Colonic mucosa (tissue), 4 donors: ENCODE measurements at regions not wholly inside any gene's neighbourhood (a gene's known extent, or its start where the extent isn't known, plus 50 kb on each side); places are given as distances from the start of the nearest gene placed in this dataset.

Experiments used
- DNase-seq: peaks from one replicate; pipeline ENCODE4 v3.0.0-alpha.2; 2020
- H3K27ac ChIP-seq: fragments of 200-600 bp; one replicate; pipeline ENCODE4 v1.8.0; 2021
- H3K27me3 ChIP-seq: fragments of 200-600 bp; one replicate; pipeline ENCODE4 v1.8.0; 2021
- H3K36me3 ChIP-seq: fragments of 200-600 bp; one replicate; pipeline ENCODE4 v1.8.0; 2021
- H3K4me1 ChIP-seq: fragments of 200-600 bp; one replicate; pipeline ENCODE4 v1.8.0; 2021; ENCODE audit warnings: mild to moderate bottlenecking
- H3K4me3 ChIP-seq: fragments of 200-600 bp; one replicate; pipeline ENCODE4 v1.8.0; 2021
- H3K9ac ChIP-seq, 2 donors: one replicate each; pipeline ENCODE4 v1.7.0; 2013; ENCODE audit warnings: control low read depth in 2 of 2, low read depth in 2 of 2, low read length in 2 of 2
- H3K9me3 ChIP-seq: fragments of 200-600 bp; one replicate; pipeline ENCODE4 v1.8.0; 2021
- CTCF ChIP-seq: fragments of 200-600 bp; IDR thresholded peaks from one replicate; pipeline ENCODE4 v1.8.0; 2022; ENCODE audit warnings: antibody characterized with exemption, mild to moderate bottlenecking
- intact Hi-C: fragments of 100-400 bp; cut with DNase I; formaldehyde crosslinking; loops from one replicate; pipeline ENCODE4 v1.14.1; 2022
- donor health status: healthy.
- donor health status: DM: no; HTN: no; CAD: no.
- donor health status: DM: no; HTN: no; CAD: no.

- Histone ChIP-seq H3K4me3 (no peak overlapping the region), H3K9ac (no peak overlapping the region), H3K4me1 (no peaks in the 10 kb centered on the region), H3K36me3 (no peaks in the 10 kb centered on the region), H3K27ac (no peak overlapping the region), H3K9me3 (no peaks in the 10 kb centered on the region), H3K27me3 (no peaks in the 10 kb centered on the region)
- intact Hi-C loops, result no loop called here
- DNase-seq, result no peak
- TF ChIP-seq CTCF, result no peak
Observed at GRCh38 chr2:187056416-187057334, 207.7 kb upstream of the ZSWIM2 start.

- H3K27ac ChIP-seq, result no peak overlapping the region
- no peak for TF ChIP-seq CTCF
- no peaks in the 10 kb centered on the region for H3K27me3 ChIP-seq
- no peaks in the 10 kb centered on the region for H3K9me3 ChIP-seq
- DNase-seq, result no peak
- intact Hi-C loops, result no loop called here
- H3K4me3 ChIP-seq, result no peak overlapping the region
- H3K4me1 ChIP-seq, result no peaks in the 10 kb centered on the region
- H3K36me3 ChIP-seq, result no peaks in the 10 kb centered on the region
- no peak overlapping the region for H3K9ac ChIP-seq
Observed at GRCh38 chr2:187055463-187055862, 206.5 kb upstream of the ZSWIM2 start.

- intact Hi-C loops, result no loop called here
- no peak overlapping the region for H3K9ac ChIP-seq
- no peaks in the 10 kb centered on the region for H3K9me3 ChIP-seq
- H3K4me1 ChIP-seq, result no peaks in the 10 kb centered on the region
- H3K27me3 ChIP-seq, result no peaks in the 10 kb centered on the region
- H3K27ac ChIP-seq, result no peak overlapping the region
- no peaks in the 10 kb centered on the region for H3K36me3 ChIP-seq
- H3K4me3 ChIP-seq, result no peak overlapping the region
- no peak for DNase-seq
- TF ChIP-seq CTCF, result no peak
Observed at GRCh38 chr2:187054501-187055319, 205.7 kb upstream of the ZSWIM2 start.

- Histone ChIP-seq H3K27me3 (no peaks in the 10 kb centered on the region), H3K36me3 (no peaks in the 10 kb centered on the region), H3K9ac (no peak overlapping the region), H3K27ac (no peak overlapping the region), H3K4me1 (no peaks in the 10 kb centered on the region), H3K4me3 (no peak overlapping the region), H3K9me3 (no peaks in the 10 kb centered on the region)
- intact Hi-C loops, result no loop called here
- TF ChIP-seq CTCF, result no peak
- DNase-seq, result no peak
Observed at GRCh38 chr2:187051350-187051749, 202.4 kb upstream of the ZSWIM2 start.

GRCh38 chr2:187050409-187050998 lies 201.5 kb upstream of the ZSWIM2 start:
- Histone ChIP-seq H3K27ac (no peak overlapping the region), H3K4me3 (no peak overlapping the region), H3K9ac (no peak overlapping the region), H3K4me1 (no peaks in the 10 kb centered on the region), H3K36me3 (no peaks in the 10 kb centered on the region), H3K27me3 (no peaks in the 10 kb centered on the region), H3K9me3 (no peaks in the 10 kb centered on the region)
- no peak for DNase-seq
- TF ChIP-seq CTCF, result no peak
- intact Hi-C loops, result no loop called here
